CD14-positive monocyte (primary cell): ENCODE measurements at regions not wholly inside any gene's neighbourhood (a gene's known extent, or its start where the extent isn't known, plus 50 kb on each side); places are given as distances from the start of the nearest gene placed in this dataset.

Experiments
- DNase-seq, 3 donors: peaks; one replicate each; pipeline ENCODE4 v3.0.0-alpha.2; 2011 to 2022
- H2AFZ ChIP-seq: 2 replicates; pipeline ENCODE4 v1.6.0; 2012; ENCODE audit warnings: mild to moderate bottlenecking, low read depth, low read length, inconsistent platforms; ENCODE audit not compliant: insufficient read depth, poor library complexity, severe bottlenecking
- H3K27ac ChIP-seq, 2 donors: 1 replicate in 1 of 2; 2 replicates in 1 of 2; pipeline ENCODE4 v1.5.1; 2012 to 2013; ENCODE audit warnings: low read length in 2 of 2, control low read depth in 1 of 2, inconsistent platforms in 1 of 2, low read depth in 1 of 2, mild to moderate bottlenecking in 1 of 2
- H3K27me3 ChIP-seq, 2 donors: one replicate each; pipeline versions ENCODE4 v1.6.0 to v1.6.1; 2011 to 2013; ENCODE audit warnings: low read length in 2 of 2; ENCODE audit not compliant: control insufficient read depth in 2 of 2, insufficient read depth in 2 of 2
- H3K36me3 ChIP-seq, 2 donors: replicated peaks in 1 of 2; 1 replicate in 1 of 2; 2 replicates in 1 of 2; pipeline versions ENCODE4 v1.5.1 to v1.6.1; 2012 to 2013; ENCODE audit warnings: low read length in 2 of 2, control low read depth in 1 of 2, inconsistent platforms in 1 of 2, mild to moderate bottlenecking in 1 of 2; ENCODE audit not compliant: insufficient read depth in 2 of 2, control insufficient read depth in 1 of 2
- H3K4me1 ChIP-seq, 2 donors: 1 replicate in 1 of 2; 2 replicates in 1 of 2; pipeline versions ENCODE4 v1.5.1 to v1.6.1; 2012 to 2013; ENCODE audit warnings: low read length in 2 of 2, control low read depth in 1 of 2, inconsistent platforms in 1 of 2, mild to moderate bottlenecking in 1 of 2, moderate library complexity in 1 of 2; ENCODE audit not compliant: insufficient read depth in 2 of 2, control insufficient read depth in 1 of 2
- H3K4me2 ChIP-seq: replicated peaks from 2 replicates; pipeline ENCODE3; 2012; ENCODE audit warnings: low read length, moderate library complexity, mild to moderate bottlenecking; ENCODE audit not compliant: poor library complexity, severe bottlenecking; ENCODE audit errors: extremely low read depth
- H3K4me3 ChIP-seq, 3 experiments: fragments of 200-600 bp in 1 of 3; sonication (generic) in 1 of 3; replicated peaks in 1 of 3; 1 replicate in 2 of 3; 2 replicates in 1 of 3; pipeline ENCODE4 v1.5.1; 2011 to 2013; ENCODE audit warnings: low read length in 3 of 3, mild to moderate bottlenecking in 3 of 3, control low read depth in 2 of 3, low read depth in 2 of 3, inconsistent platforms in 1 of 3, moderate library complexity in 1 of 3
- H3K79me2 ChIP-seq: 2 replicates; pipeline ENCODE4 v1.6.0; 2012; ENCODE audit warnings: mild to moderate bottlenecking, control low read depth, inconsistent platforms, low read length, moderate library complexity; ENCODE audit not compliant: insufficient read depth
- H3K9ac ChIP-seq: 2 replicates; pipeline ENCODE4 v1.6.0; 2017; ENCODE audit warnings: low read length, mild to moderate bottlenecking; ENCODE audit not compliant: insufficient read depth, poor library complexity, severe bottlenecking
- H3K9me3 ChIP-seq, 2 donors: replicated peaks in 1 of 2; 1 replicate in 1 of 2; 2 replicates in 1 of 2; pipeline versions ENCODE4 v1.5.1 to v1.6.1; 2012 to 2013; ENCODE audit warnings: low read length in 2 of 2, control low read depth in 1 of 2; ENCODE audit not compliant: control insufficient read depth in 1 of 2, insufficient read depth in 1 of 2
- H4K20me1 ChIP-seq: 2 replicates; pipeline ENCODE4 v1.6.0; 2012; ENCODE audit warnings: mild to moderate bottlenecking, low read length, control low read depth, moderate library complexity; ENCODE audit not compliant: insufficient read depth
- H3K27ac Mint-ChIP-seq, 7 donors: one replicate each; pipeline ENCODE4 v1.8.0; 2020; ENCODE audit warnings: mild to moderate bottlenecking in 7 of 7, mixed read lengths in 7 of 7, moderate library complexity in 6 of 7, inconsistent platforms in 2 of 7
- H3K27me3 Mint-ChIP-seq, 3 donors: one replicate each; pipeline ENCODE4 v1.8.0; 2021 to 2022; ENCODE audit warnings: low read depth in 3 of 3, mild to moderate bottlenecking in 3 of 3, mixed read lengths in 3 of 3, moderate library complexity in 3 of 3, inconsistent platforms in 1 of 3
- H3K36me3 Mint-ChIP-seq, 2 donors: one replicate each; pipeline ENCODE4 v1.8.0; 2020; ENCODE audit warnings: mixed read lengths in 2 of 2, inconsistent platforms in 1 of 2, mild to moderate bottlenecking in 1 of 2
- H3K4me1 Mint-ChIP-seq: one replicate; pipeline ENCODE4 v1.8.0; 2020; ENCODE audit warnings: mild to moderate bottlenecking, mixed read lengths
- H3K4me3 Mint-ChIP-seq, 2 donors: one replicate each; pipeline ENCODE4 v1.8.0; 2020; ENCODE audit warnings: mild to moderate bottlenecking in 2 of 2, mixed read lengths in 2 of 2, moderate library complexity in 1 of 2
- H3K9me3 Mint-ChIP-seq, 7 donors: one replicate each; pipeline ENCODE4 v1.8.0; 2020 to 2022; ENCODE audit warnings: mixed read lengths in 7 of 7, mild to moderate bottlenecking in 6 of 7, moderate library complexity in 6 of 7, inconsistent platforms in 2 of 7
- WGBS: methylation state at CpG from one replicate; pipeline ENCODE4 v1.1.5; 2013; ENCODE audit warnings: missing lambda C conversion rate; ENCODE audit not compliant: insufficient coverage; 5-methylcytosine and 5-hydroxymethylcytosine counted together
- intact Hi-C, 2 donors: fragments of 100-400 bp; cut with micrococcal nuclease; formaldehyde crosslinking; loops; one replicate each; pipeline versions ENCODE4 v1.15.0 to v1.15.1; 2023
- TF ChIP-seq, protein P1 (sequence below): fragments of 200-600 bp; IDR thresholded peaks from one replicate; pipeline ENCODE4 v1.8.0; 2022; ENCODE audit warnings: antibody characterized with exemption, mild to moderate bottlenecking

DNA sequence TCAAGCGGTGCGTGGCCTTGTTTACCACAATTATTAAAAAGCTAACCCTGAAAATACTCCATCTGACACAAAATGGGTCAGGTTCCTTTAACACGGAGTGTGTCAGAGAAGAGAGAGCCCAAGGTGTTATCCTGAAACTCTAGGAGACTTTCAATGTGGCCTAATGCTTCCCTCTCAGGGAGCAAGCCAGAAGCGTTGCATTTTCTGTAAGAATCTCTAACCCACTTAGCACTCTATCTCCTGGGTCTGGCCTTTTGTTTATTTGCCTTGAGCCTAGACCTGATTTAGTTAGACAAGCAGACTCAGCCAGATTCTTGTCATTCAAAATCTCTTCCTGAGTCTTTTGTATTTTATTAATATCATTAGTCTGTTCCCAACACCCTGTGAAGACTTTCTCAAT is 184.0 kb upstream of the SYT1 start:
- Histone ChIP-seq H3K4me1 (no peaks in the 10 kb centered on the region), H3K27ac (no peak overlapping the region), H4K20me1 (no peaks in the 10 kb centered on the region), H3K9ac (no peak overlapping the region), H2AFZ (no peak overlapping the region), H3K79me2 (no peaks in the 10 kb centered on the region), H3K36me3 (no peaks in the 10 kb centered on the region), H3K27me3 (no peaks in the 10 kb centered on the region), H3K9me3 (no peaks in the 10 kb centered on the region), H3K4me3 (no peak overlapping the region), H3K4me2 (no peak overlapping the region)
- TF ChIP-seq, protein P1, sequence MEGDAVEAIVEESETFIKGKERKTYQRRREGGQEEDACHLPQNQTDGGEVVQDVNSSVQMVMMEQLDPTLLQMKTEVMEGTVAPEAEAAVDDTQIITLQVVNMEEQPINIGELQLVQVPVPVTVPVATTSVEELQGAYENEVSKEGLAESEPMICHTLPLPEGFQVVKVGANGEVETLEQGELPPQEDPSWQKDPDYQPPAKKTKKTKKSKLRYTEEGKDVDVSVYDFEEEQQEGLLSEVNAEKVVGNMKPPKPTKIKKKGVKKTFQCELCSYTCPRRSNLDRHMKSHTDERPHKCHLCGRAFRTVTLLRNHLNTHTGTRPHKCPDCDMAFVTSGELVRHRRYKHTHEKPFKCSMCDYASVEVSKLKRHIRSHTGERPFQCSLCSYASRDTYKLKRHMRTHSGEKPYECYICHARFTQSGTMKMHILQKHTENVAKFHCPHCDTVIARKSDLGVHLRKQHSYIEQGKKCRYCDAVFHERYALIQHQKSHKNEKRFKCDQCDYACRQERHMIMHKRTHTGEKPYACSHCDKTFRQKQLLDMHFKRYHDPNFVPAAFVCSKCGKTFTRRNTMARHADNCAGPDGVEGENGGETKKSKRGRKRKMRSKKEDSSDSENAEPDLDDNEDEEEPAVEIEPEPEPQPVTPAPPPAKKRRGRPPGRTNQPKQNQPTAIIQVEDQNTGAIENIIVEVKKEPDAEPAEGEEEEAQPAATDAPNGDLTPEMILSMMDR, result no peak
- Mint-ChIP-seq H3K36me3 (no peaks in the 10 kb centered on the region), H3K4me1 (no peaks in the 10 kb centered on the region), H3K4me3 (no peak overlapping the region), H3K9me3 (peaks cover 0 to 2% (median 0%) of the 10 kb centered on the region in 7 donors), H3K27me3 (peaks cover 1 to 4% (median 2%) of the 10 kb centered on the region in 3 donors), H3K27ac (no peak overlapping the region)
- DNase-seq, result no peak
- WGBS, result 50% methylated on average over 1 of the region's 4 CpGs
- intact Hi-C loops, result no loop called here

DNA sequence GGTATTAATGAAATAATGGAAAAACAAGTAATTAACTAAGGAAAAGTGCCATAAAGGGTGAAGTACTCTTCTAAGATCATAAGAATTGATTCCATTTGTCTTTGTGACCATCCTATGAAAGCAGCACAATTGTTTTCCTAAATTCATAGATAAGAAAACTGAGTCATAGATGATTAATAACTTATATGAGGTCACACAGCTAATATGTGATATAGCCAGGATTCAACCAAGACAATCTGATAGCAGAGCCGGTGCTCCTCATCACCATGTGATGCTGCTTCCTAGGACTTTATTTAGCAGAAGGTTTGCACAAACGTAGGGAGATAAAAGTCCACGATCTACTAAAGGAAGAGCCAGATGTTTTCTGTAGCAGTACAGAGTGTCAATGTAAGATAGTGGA is 181.5 kb upstream of the SYT1 start:
- H3K4me3 ChIP-seq, result no peak overlapping the region
- WGBS, result 85% methylated on average over 3 of the region's 3 CpGs
- no peaks in the 10 kb centered on the region for H3K27me3 ChIP-seq
- no peak overlapping the region for H3K4me2 ChIP-seq
- Mint-ChIP-seq H3K9me3 (peaks cover 0 to 4% (median 0%) of the 10 kb centered on the region in 7 donors), H3K4me3 (no peak overlapping the region), H3K4me1 (no peaks in the 10 kb centered on the region), H3K27ac (no peak overlapping the region), H3K27me3 (peaks cover 0 to 2% (median 1%) of the 10 kb centered on the region in 3 donors), H3K36me3 (no peaks in the 10 kb centered on the region)
- H3K4me1 ChIP-seq, result no peaks in the 10 kb centered on the region
- no peaks in the 10 kb centered on the region for H4K20me1 ChIP-seq
- intact Hi-C loops, result no loop called here
- TF ChIP-seq, protein P1, result no peak
- H3K9ac ChIP-seq, result no peak overlapping the region
- H2AFZ ChIP-seq, result no peak overlapping the region
- no peak for DNase-seq
- H3K27ac ChIP-seq, result no peak overlapping the region
- no peaks in the 10 kb centered on the region for H3K36me3 ChIP-seq
- H3K79me2 ChIP-seq, result no peaks in the 10 kb centered on the region
- H3K9me3 ChIP-seq, result no peaks in the 10 kb centered on the region
